SK-N-SH (cell line): ENCODE measurements at regions not wholly inside any gene's neighbourhood (a gene's known extent, or its start where the extent isn't known, plus 50 kb on each side); places are given as distances from the start of the nearest gene placed in this dataset.

Experiments used
- CTCF ChIA-PET: fragments of 300-600, 350-600 bp; formaldehyde crosslinking; extraction: SDS; loops from one replicate; lab custom pipeline; 2021; lab: Yijun Ruan, JAX
- POLR2A ChIA-PET: fragments of 350-600 bp; sonication (Branson Sonifier 250); formaldehyde crosslinking; extraction: SDS; loops from one replicate; lab custom pipeline; 2020; ENCODE audit warnings: antibody characterized with exemption, inconsistent platforms; lab: Yijun Ruan, JAX
- DNase-seq: peaks from one replicate; pipeline ENCODE4 v3.0.0; 2012
- H2AFZ ChIP-seq: fragments of 200-600 bp; sonication (generic); 2 replicates; pipeline ENCODE4 v1.8.1; 2016; ENCODE audit warnings: antibody characterized with exemption, mild to moderate bottlenecking, low read depth
- H3F3A ChIP-seq: fragments of 200-600 bp; sonication (generic); replicated peaks from 2 replicates; pipeline ENCODE3; 2016; ENCODE audit warnings: antibody characterized with exemption, mild to moderate bottlenecking; ENCODE audit not compliant: insufficient read depth
- H3K27ac ChIP-seq, 2 experiments: fragments of 200-500 bp in 1 of 2; fragments of 200-600 bp in 1 of 2; sonication (Bioruptor generic) in 1 of 2; sonication (generic), shearing (Covaris generic) in 1 of 2; 2 replicates each; pipeline versions ENCODE4 v1.5.1 to v1.6.1; 2014 to 2016; ENCODE audit warnings: low read depth in 2 of 2, inconsistent platforms in 1 of 2, low read length in 1 of 2, mild to moderate bottlenecking in 1 of 2, mixed read lengths in 1 of 2
- H3K27me3 ChIP-seq: fragments of 200-600 bp; sonication (generic), shearing (Covaris generic); 2 replicates; pipeline ENCODE4 v1.6.1; 2016; ENCODE audit warnings: mixed run types; ENCODE audit not compliant: insufficient read depth
- H3K36me3 ChIP-seq, 2 experiments: fragments of 200-500 bp in 1 of 2; fragments of 200-600 bp in 1 of 2; sonication (Bioruptor generic) in 1 of 2; sonication (generic) in 1 of 2; replicated peaks in 1 of 2; 2 replicates each; pipeline versions ENCODE3 to v1.5.1; 2014 to 2016; ENCODE audit warnings: low read length in 1 of 2, mild to moderate bottlenecking in 1 of 2; ENCODE audit not compliant: insufficient read depth in 2 of 2, control insufficient read depth in 1 of 2
- H3K4me1 ChIP-seq, 2 experiments: fragments of 200-500 bp in 1 of 2; fragments of 200-600 bp in 1 of 2; sonication (Bioruptor generic) in 1 of 2; sonication (generic), shearing (Covaris generic) in 1 of 2; 2 replicates each; pipeline versions ENCODE4 v1.5.1 to v1.6.1; 2014 to 2016; ENCODE audit warnings: low read depth in 1 of 2, low read length in 1 of 2, mixed run types in 1 of 2; ENCODE audit not compliant: insufficient read depth in 2 of 2, control insufficient read depth in 1 of 2
- H3K4me2 ChIP-seq: fragments of 200-600 bp; sonication (generic), shearing (Covaris generic); 2 replicates; pipeline ENCODE4 v1.6.1; 2017; ENCODE audit warnings: mixed run types
- H3K4me3 ChIP-seq, 2 experiments: fragments of 200-500 bp in 1 of 2; fragments of 200-600 bp in 1 of 2; sonication (Bioruptor generic) in 1 of 2; sonication (generic), shearing (Covaris generic) in 1 of 2; 2 replicates each; pipeline versions ENCODE4 v1.5.1 to v1.8.1; 2014 to 2016; ENCODE audit warnings: low read depth in 2 of 2, inconsistent platforms in 1 of 2, low read length in 1 of 2, mild to moderate bottlenecking in 1 of 2, mixed read lengths in 1 of 2, moderate library complexity in 1 of 2
- H3K79me2 ChIP-seq: fragments of 200-600 bp; sonication (generic); 2 replicates; pipeline ENCODE4 v1.8.1; 2017; ENCODE audit warnings: mild to moderate bottlenecking; ENCODE audit not compliant: insufficient read depth
- H3K9ac ChIP-seq: fragments of 200-600 bp; sonication (generic); 2 replicates; pipeline ENCODE4 v1.6.1; 2017; ENCODE audit warnings: mixed run types
- H3K9me2 ChIP-seq: fragments of 200-600 bp; sonication (generic); 2 replicates; pipeline ENCODE4 v1.6.1; 2017; ENCODE audit warnings: mixed run types
- H3K9me3 ChIP-seq: fragments of 200-600 bp; sonication (generic); 2 replicates; pipeline ENCODE4 v1.6.1; 2017; ENCODE audit warnings: mixed run types, mild to moderate bottlenecking, moderate library complexity
- H4K20me1 ChIP-seq: fragments of 200-600 bp; sonication (generic); 2 replicates; pipeline ENCODE4 v1.6.1; 2017; ENCODE audit warnings: mild to moderate bottlenecking, mixed run types; ENCODE audit not compliant: insufficient read depth
- CHD2 ChIP-seq: fragments of 150-350 bp; IDR thresholded peaks from 2 replicates; pipeline ENCODE4 v1.6.1; 2018; ENCODE audit warnings: low read length; ENCODE audit not compliant: partially characterized antibody
- FOSL2 ChIP-seq: IDR thresholded peaks from 2 replicates; pipeline ENCODE4 v1.4.0; 2012; ENCODE audit warnings: low read depth, mild to moderate bottlenecking, moderate library complexity, borderline replicate concordance
- FOXJ3 ChIP-seq: sonication (generic); formaldehyde crosslinking; IDR thresholded peaks from 2 replicates; pipeline ENCODE4 v1.5.1; 2020; ENCODE audit warnings: mild to moderate bottlenecking, missing genetic modification reagents
- GABPA ChIP-seq: IDR thresholded peaks from 2 replicates; pipeline ENCODE4 v1.4.0; 2012; ENCODE audit warnings: low read depth, mild to moderate bottlenecking
- JUND ChIP-seq: IDR thresholded peaks from 2 replicates; pipeline ENCODE4 v1.4.0; 2012
- MAX ChIP-seq: IDR thresholded peaks from 2 replicates; pipeline ENCODE4 v1.4.0; 2012; ENCODE audit warnings: low read depth
- MEF2A ChIP-seq: IDR thresholded peaks from 2 replicates; pipeline ENCODE4 v1.4.0; 2012; ENCODE audit warnings: low read depth, borderline replicate concordance
- MXI1 ChIP-seq: IDR thresholded peaks from 2 replicates; pipeline ENCODE4 v1.6.1; 2012; ENCODE audit warnings: mild to moderate bottlenecking, low read depth, low read length, improper control_type of control experiment
- NFIC ChIP-seq: IDR thresholded peaks from 2 replicates; pipeline ENCODE4 v1.4.0; 2012; ENCODE audit warnings: borderline replicate concordance
- RCOR1 ChIP-seq: fragments of 150-350 bp; IDR thresholded peaks from 2 replicates; pipeline ENCODE4 v1.6.1; 2017; ENCODE audit warnings: antibody characterized with exemption, low read length
- REST ChIP-seq: IDR thresholded peaks from 2 replicates; pipeline ENCODE4 v1.6.1; 2012; ENCODE audit warnings: mild to moderate bottlenecking, low read depth, low read length, moderate library complexity
- RXRA ChIP-seq: IDR thresholded peaks from 2 replicates; pipeline ENCODE4 v1.4.0; 2012; ENCODE audit warnings: low read depth, mild to moderate bottlenecking, borderline replicate concordance
- SMC3 ChIP-seq: IDR thresholded peaks from 2 replicates; pipeline ENCODE4 v1.6.1; 2012; ENCODE audit warnings: low read depth, low read length, improper control_type of control experiment
- TCF12 ChIP-seq: IDR thresholded peaks from 2 replicates; pipeline ENCODE4 v1.4.0; 2012
- TEAD4 ChIP-seq: IDR thresholded peaks from 2 replicates; pipeline ENCODE4 v1.4.0; 2012; ENCODE audit warnings: mild to moderate bottlenecking, borderline replicate concordance; ENCODE audit not compliant: insufficient read depth
- USF2 ChIP-seq: fragments of 150-350 bp; IDR thresholded peaks from 2 replicates; pipeline ENCODE4 v1.6.1; 2017; ENCODE audit warnings: antibody characterized with exemption, low read length, low read depth, borderline replicate concordance
- YY1 ChIP-seq: IDR thresholded peaks from 2 replicates; pipeline ENCODE4 v1.4.0; 2012; ENCODE audit warnings: low read depth, mild to moderate bottlenecking
- ZBTB33 ChIP-seq: IDR thresholded peaks from 2 replicates; pipeline ENCODE4 v1.4.0; 2012; ENCODE audit warnings: low read depth, borderline replicate concordance

GRCh38 chr20:55097621-55098020, 622.2 kb downstream of the DOK5 start:
- H3K79me2 ChIP-seq, result no peaks in the 10 kb centered on the region
- H3K27ac ChIP-seq, result no peak overlapping the region
- H3K4me2 ChIP-seq, result no peak overlapping the region
- no peak overlapping the region for H3K9ac ChIP-seq
- no peaks in the 10 kb centered on the region for H3K9me2 ChIP-seq
- no peaks in the 10 kb centered on the region for H3K9me3 ChIP-seq
- H4K20me1 ChIP-seq, result no peaks in the 10 kb centered on the region
- ChIA-PET POLR2A (no interaction called here), CTCF (interaction anchor here (0.6 kb wide), 1 partner anchor 56 kb away, joined by 3 read pairs; no protein-coding TSS in a partner anchor)
- TF ChIP-seq MEF2A (no peak), MAX (no peak), JUND (no peak), USF2 (no peak), REST (no peak), FOSL2 (no peak), MXI1 (no peak), ZBTB33 (no peak), FOXJ3 (no peak), TCF12 (no peak), GABPA (no peak), TEAD4 (no peak), RXRA (no peak), RCOR1 (no peak), YY1 (no peak), NFIC (no peak), SMC3 (no peak), CHD2 (no peak)
- DNase-seq, result no peak
- no peaks in the 10 kb centered on the region for H3F3A ChIP-seq
- no peak overlapping the region for H3K4me3 ChIP-seq
- no peak overlapping the region for H2AFZ ChIP-seq
- no peaks in the 10 kb centered on the region for H3K27me3 ChIP-seq
- peaks cover 0 to 6% of the 10 kb centered on the region in 2 experiments; a peak in 1 of 4 replicates for H3K4me1 ChIP-seq
- H3K36me3 ChIP-seq, result no peaks in the 10 kb centered on the region
